ENCODE measurements at regions not wholly inside any gene's neighbourhood (a gene's known extent, or its start where the extent isn't known, plus 50 kb on each side); places are given as distances from the start of the nearest gene placed in this dataset.

DNA sequence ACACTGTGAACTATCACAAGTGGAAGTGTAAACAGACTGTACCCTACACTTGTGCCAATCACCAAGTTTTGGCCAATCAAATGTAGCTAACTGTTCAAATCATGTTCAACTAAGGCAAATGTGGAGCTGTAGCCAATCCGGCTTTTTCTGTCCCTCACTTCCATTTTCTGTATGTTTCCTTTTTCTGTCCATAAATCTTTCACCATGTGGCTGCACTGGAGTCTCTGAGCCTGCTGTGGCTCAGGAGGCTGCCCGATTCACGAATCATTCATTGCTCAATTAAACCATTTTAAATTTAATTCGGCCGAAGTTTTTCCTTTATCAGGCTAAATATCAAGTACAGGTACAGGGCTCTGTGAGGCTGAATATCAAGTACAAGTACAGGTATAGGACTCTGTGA lies 216.5 kb downstream of the RFC3 start:
- TF ChIP-seq, protein P1, sequence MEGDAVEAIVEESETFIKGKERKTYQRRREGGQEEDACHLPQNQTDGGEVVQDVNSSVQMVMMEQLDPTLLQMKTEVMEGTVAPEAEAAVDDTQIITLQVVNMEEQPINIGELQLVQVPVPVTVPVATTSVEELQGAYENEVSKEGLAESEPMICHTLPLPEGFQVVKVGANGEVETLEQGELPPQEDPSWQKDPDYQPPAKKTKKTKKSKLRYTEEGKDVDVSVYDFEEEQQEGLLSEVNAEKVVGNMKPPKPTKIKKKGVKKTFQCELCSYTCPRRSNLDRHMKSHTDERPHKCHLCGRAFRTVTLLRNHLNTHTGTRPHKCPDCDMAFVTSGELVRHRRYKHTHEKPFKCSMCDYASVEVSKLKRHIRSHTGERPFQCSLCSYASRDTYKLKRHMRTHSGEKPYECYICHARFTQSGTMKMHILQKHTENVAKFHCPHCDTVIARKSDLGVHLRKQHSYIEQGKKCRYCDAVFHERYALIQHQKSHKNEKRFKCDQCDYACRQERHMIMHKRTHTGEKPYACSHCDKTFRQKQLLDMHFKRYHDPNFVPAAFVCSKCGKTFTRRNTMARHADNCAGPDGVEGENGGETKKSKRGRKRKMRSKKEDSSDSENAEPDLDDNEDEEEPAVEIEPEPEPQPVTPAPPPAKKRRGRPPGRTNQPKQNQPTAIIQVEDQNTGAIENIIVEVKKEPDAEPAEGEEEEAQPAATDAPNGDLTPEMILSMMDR (IDR thresholded peaks at IDR 0.05; ENCODE audit: insufficient read depth, low read length) = no peak
- TF ChIP-seq POLR2AphosphoS5 (IDR thresholded peaks at IDR 0.05; ENCODE audit: low read depth) (no peak), GABPA (IDR thresholded peaks at IDR 0.05; ENCODE audit: low read depth) (no peak), SPI1 (IDR thresholded peaks at IDR 0.05; ENCODE audit: borderline replicate concordance, low read depth) (no peak)
- TF ChIP-seq, protein P2, sequence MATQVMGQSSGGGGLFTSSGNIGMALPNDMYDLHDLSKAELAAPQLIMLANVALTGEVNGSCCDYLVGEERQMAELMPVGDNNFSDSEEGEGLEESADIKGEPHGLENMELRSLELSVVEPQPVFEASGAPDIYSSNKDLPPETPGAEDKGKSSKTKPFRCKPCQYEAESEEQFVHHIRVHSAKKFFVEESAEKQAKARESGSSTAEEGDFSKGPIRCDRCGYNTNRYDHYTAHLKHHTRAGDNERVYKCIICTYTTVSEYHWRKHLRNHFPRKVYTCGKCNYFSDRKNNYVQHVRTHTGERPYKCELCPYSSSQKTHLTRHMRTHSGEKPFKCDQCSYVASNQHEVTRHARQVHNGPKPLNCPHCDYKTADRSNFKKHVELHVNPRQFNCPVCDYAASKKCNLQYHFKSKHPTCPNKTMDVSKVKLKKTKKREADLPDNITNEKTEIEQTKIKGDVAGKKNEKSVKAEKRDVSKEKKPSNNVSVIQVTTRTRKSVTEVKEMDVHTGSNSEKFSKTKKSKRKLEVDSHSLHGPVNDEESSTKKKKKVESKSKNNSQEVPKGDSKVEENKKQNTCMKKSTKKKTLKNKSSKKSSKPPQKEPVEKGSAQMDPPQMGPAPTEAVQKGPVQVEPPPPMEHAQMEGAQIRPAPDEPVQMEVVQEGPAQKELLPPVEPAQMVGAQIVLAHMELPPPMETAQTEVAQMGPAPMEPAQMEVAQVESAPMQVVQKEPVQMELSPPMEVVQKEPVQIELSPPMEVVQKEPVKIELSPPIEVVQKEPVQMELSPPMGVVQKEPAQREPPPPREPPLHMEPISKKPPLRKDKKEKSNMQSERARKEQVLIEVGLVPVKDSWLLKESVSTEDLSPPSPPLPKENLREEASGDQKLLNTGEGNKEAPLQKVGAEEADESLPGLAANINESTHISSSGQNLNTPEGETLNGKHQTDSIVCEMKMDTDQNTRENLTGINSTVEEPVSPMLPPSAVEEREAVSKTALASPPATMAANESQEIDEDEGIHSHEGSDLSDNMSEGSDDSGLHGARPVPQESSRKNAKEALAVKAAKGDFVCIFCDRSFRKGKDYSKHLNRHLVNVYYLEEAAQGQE (IDR thresholded peaks at IDR 0.05; ENCODE audit: insufficient replicate concordance, low read depth) = no peak

All from HL-60 (cell line).